ENCODE measurements at regions not wholly inside any gene's neighbourhood (a gene's known extent, or its start where the extent isn't known, plus 50 kb on each side); places are given as distances from the start of the nearest gene placed in this dataset.

GRCh38 chr12:111249757-111250156 lies 119.1 kb downstream of the PHETA1 start:
- H3K4me3 ChIP-seq (ENCODE audit: low read depth, low read length), result no peak overlapping the region
- no peak for TF ChIP-seq CTCF (IDR thresholded peaks at IDR 0.05; ENCODE audit: insufficient read depth, low read length, severe bottlenecking)
- H3K36me3 ChIP-seq (ENCODE audit: control insufficient read depth, insufficient read depth, low read length), result no peaks in the 10 kb centered on the region
- DNase-seq (ENCODE audit: low read depth) (no peak), FAIRE-seq (no peak)
- H3K27me3 ChIP-seq (ENCODE audit: control insufficient read depth, insufficient read depth, low read length), result no peaks in the 10 kb centered on the region

GRCh38 chr12:111249018-111249370 lies 119.9 kb downstream of the PHETA1 start:
- TF ChIP-seq CTCF (IDR thresholded peaks at IDR 0.05; ENCODE audit: insufficient read depth, low read length, severe bottlenecking), result no peak
- FAIRE-seq (no peak), DNase-seq (ENCODE audit: low read depth) (peak; percentile 76)
- H3K4me3 ChIP-seq (ENCODE audit: low read depth, low read length), result no peak overlapping the region
- H3K36me3 ChIP-seq (ENCODE audit: control insufficient read depth, insufficient read depth, low read length), result no peaks in the 10 kb centered on the region
- H3K27me3 ChIP-seq (ENCODE audit: control insufficient read depth, insufficient read depth, low read length), result no peaks in the 10 kb centered on the region

- H3K27me3 ChIP-seq (ENCODE audit: control insufficient read depth, insufficient read depth, low read length), result no peaks in the 10 kb centered on the region
- DNase-seq (ENCODE audit: low read depth) (peak; percentile 71), FAIRE-seq (no peak)
- H3K36me3 ChIP-seq (ENCODE audit: control insufficient read depth, insufficient read depth, low read length), result no peaks in the 10 kb centered on the region
- no peak for TF ChIP-seq CTCF (IDR thresholded peaks at IDR 0.05; ENCODE audit: insufficient read depth, low read length, severe bottlenecking)
- H3K4me3 ChIP-seq (ENCODE audit: low read depth, low read length), result no peak overlapping the region
These were observed 120.5 kb downstream of the PHETA1 start for GRCh38 chr12:111248236-111249017.

GRCh38 chr12:111247083-111247783 lies 121.7 kb downstream of the PHETA1 start:
- FAIRE-seq (no peak), DNase-seq (ENCODE audit: low read depth) (no peak)
- TF ChIP-seq CTCF (IDR thresholded peaks at IDR 0.05; ENCODE audit: insufficient read depth, low read length, severe bottlenecking), result no peak
- Histone ChIP-seq H3K27me3 (ENCODE audit: control insufficient read depth, insufficient read depth, low read length) (no peaks in the 10 kb centered on the region), H3K4me3 (ENCODE audit: low read depth, low read length) (no peak overlapping the region), H3K36me3 (ENCODE audit: control insufficient read depth, insufficient read depth, low read length) (no peaks in the 10 kb centered on the region)

- Histone ChIP-seq H3K4me3 (ENCODE audit: low read depth, low read length) (no peak overlapping the region), H3K36me3 (ENCODE audit: control insufficient read depth, insufficient read depth, low read length) (no peaks in the 10 kb centered on the region), H3K27me3 (ENCODE audit: control insufficient read depth, insufficient read depth, low read length) (no peaks in the 10 kb centered on the region)
- TF ChIP-seq CTCF (IDR thresholded peaks at IDR 0.05; ENCODE audit: insufficient read depth, low read length, severe bottlenecking), result no peak
- FAIRE-seq (no peak), DNase-seq (ENCODE audit: low read depth) (no peak)
These were observed 122.4 kb downstream of the PHETA1 start for GRCh38 chr12:111246477-111247011.

Measured in bronchial epithelial cell (primary cell).